ENCODE measurements at regions not wholly inside any gene's neighbourhood (a gene's known extent, or its start where the extent isn't known, plus 50 kb on each side); places are given as distances from the start of the nearest gene placed in this dataset.
A peak's percentile ranks its signal among the peaks of the same experiment; 100 is the strongest.

- no peak for DNase-seq
Observed at GRCh38 chr5:158289967-158290366, 431.0 kb upstream of the CLINT1 start.

GRCh38 chr5:158288272-158288657 lies 429.3 kb upstream of the CLINT1 start:
- DNase-seq: no peak

DNA sequence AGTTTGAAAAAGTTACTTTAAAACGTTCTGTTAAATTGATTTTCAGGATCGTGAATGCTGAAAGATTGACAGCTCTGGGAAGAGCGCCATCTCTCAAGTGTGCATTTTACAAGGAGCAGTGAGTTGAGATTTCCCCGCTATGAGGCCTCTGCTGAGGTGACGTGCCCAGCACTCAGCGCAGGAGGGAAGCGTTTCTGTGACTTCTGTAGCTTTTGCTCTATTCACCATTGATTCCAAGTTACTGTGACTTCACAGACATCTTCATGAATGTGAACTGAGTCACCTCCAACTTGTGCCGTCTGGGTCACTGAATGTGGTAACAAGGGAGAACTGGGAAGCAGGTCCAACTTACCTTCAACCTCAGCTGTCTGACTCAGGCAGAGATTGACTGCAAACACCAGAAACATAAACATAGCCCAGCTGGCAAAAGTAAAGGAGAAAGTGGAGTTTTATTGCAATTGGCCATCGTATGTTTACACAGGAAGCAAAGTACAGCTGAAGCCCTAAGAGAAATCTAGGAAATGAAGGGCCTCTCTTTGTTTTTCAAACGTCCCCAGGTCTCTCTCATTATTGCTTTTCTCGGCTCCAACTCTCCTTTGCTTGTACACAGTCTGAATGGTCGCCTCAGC lies 428.8 kb upstream of the CLINT1 start:
- peak; percentile 67 for DNase-seq

GRCh38 chr5:158286827-158287226 lies 427.9 kb upstream of the CLINT1 start:
- no peak for DNase-seq

DNA sequence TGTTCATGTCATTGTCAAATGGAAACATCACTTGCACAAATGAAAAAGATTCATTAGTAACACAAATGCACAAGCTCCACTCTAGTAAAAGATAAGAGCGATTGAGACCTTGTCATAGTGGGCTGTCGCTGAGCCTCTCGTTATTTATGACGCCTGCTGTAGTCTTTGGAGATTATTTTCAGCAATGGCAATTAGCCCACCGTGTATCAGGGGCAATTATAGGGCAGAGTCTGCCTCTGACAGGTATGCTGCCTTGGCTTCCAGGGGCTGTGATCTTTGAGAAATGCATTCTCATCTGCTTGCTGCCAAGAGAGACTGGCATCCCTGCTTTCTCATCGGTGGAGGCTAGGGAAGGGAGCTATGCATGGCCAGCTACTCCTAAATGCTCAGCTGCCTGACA lies 426.8 kb upstream of the CLINT1 start:
- DNase-seq: no peak

GRCh38 chr5:158284242-158284641 lies 425.3 kb upstream of the CLINT1 start:
- DNase-seq: no peak

- no peak for DNase-seq
Observed at GRCh38 chr5:158283397-158283796, 424.5 kb upstream of the CLINT1 start.

DNA sequence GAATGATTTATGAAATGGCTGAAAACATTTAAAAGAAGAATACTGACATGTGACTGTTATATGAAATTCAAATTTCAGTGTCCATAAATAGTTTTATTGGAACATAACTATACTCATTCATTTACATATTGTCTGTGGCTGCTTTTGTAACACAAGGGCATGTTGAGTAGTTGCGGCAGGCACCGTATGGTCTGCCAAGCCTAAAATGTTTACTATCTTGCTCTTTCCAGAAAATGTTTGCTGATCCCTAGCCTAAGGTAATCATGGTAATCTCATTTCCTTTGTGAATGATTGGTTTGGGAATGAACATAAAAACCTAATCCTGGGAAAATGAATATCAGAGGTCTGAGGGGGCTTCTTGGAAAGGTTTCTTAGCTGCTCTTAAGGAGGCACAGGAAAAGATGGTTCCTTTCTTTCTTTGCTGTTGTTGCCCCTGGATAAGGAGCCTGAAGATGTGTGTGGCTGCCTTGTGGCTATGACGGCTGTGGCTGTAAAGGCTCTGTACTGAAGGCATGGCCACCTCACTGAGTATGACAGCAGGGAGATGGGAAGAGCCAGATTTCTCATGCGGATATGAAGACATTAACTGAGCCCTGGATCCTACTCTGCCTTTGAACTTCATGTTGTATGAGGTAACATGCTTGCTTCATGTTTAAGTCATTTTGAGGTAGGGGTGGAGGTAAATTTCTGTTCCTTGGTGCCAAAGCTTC lies 419.4 kb upstream of the CLINT1 start:
- no peak for DNase-seq

DNA sequence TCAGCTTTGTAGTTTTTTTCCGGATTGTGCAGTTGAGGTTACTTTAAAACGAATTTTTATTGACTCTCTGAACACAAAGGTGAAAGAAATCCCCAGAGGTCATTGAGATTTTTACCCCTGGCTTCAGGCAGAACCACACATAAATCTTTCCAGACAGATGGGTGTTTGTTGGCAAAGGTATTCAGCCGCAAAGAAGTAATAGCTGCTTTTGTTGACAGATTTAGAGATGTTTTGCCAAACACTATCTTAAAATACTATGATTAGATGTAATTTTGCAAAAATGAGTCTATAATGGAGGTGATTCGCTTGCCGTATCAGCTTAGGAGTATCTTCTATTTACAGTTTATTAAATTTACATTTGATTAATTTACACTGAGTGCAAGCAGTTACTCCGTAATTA lies 418.3 kb upstream of the CLINT1 start:
- no peak for DNase-seq

GRCh38 chr5:158276692-158277091 lies 417.7 kb upstream of the CLINT1 start:
- DNase-seq: no peak

- peak; percentile 17 for DNase-seq
Observed at GRCh38 chr5:158275511-158275910, 416.6 kb upstream of the CLINT1 start.

DNA sequence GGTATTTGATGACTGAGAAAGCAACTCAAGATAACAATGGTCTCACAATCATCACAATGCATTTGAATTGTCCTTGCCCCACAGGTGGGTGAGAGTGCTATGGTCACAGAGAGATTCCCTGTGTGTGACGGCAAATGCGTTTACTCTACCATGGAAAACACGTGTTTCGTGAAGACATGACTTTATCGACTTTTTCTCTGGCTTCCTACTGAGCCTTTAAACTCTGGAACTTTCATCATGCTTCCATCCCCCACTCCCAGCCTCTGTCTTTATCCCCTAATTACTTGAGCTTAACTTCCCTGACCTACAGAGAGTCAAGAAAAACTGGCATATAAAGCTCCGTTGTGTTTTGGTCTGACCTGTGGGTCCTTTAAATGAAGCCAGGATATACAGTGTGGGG lies 414.1 kb upstream of the CLINT1 start:
- no peak for DNase-seq

GRCh38 chr5:158272409-158272808 lies 413.5 kb upstream of the CLINT1 start:
- DNase-seq: no peak

- peak; percentile 76 for DNase-seq
Observed at GRCh38 chr5:158270996-158271554, 412.1 kb upstream of the CLINT1 start.

DNA sequence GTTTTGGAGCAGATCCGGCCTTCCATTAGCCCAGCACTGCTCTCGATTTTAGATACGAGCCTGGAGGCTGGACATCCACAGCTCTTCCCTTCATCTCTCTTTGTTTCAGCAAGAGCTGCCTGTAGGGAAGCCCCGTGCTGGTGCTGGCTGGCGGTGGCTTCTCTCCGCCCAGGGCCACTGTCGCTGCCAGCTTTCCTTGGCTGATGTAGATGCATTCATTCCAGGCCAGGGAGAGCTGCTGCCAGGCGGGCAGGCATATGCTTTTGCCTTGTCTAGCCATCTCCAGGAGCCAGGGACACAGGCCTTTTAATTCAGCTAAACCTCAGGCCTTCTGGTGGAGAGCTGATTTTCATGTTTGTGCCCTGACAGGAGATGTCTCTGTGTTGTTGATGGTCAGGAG lies 409.3 kb upstream of the CLINT1 start:
- DNase-seq: no peak

DNA sequence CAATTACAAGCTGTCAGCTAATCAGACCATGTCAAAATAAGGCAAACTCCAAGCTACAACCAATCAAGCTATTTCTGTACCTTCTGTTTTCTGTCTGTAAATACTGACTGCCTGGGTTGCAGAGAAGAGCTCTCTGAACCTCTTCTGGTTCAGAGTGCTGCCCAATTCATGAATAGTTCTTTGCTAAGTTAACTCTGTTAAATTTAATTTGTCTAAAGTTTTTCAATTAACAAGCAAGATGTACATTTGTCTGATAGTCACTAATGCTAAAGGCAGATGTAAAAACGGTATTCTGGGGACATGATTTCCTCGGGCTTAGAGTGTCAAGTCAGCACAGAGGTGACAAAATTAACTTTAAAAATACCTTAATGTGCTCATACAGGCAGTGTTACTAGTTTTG lies 408.3 kb upstream of the CLINT1 start:
- no peak for DNase-seq

GRCh38 chr5:158265931-158266700 lies 407.2 kb upstream of the CLINT1 start:
- DNase-seq: peak; percentile 29

DNA sequence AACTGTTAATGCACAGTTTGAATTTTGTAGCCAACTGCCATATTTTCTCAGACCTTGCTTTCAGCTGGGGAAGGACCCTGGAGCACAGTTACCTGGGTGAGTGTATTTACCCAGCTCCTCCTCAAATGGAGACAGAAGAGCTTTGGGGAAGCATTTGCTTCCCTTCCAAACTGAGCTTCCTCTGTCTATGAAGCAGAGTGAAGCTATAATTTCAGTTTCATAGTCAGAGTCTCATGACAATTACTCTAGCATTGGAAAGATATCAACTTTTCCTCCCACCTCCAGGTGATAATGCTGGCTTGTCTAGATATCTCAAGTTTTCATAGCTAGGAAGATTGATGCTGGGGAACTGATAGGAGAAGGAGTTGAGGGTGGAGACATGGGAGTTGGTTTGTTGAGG lies 406.4 kb upstream of the CLINT1 start:
- DNase-seq: no peak

DNA sequence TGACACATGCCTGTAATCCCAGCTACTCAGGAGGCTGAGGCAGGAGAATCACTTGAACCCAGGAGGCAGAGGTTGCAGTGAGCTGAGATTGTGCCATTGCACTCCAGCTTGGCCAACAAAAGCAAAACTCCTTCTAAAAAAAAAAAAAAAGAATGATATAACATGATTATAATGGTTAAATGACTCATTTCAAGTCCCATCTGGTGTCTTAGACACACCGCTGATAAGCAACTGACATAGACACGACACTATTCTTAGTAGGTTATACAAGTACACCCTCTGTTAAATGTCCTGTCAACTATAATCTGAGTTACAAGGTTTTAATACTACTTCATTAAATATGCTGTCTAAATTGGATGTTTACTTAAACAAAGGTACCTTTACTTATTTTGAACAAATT lies 405.3 kb upstream of the CLINT1 start:
- DNase-seq: no peak

GRCh38 chr5:158261674-158262367 lies 402.9 kb upstream of the CLINT1 start:
- no peak for DNase-seq

GRCh38 chr5:158256096-158256495 lies 397.2 kb upstream of the CLINT1 start:
- DNase-seq: no peak

- no peak for DNase-seq
Observed at GRCh38 chr5:158255609-158256008, 396.7 kb upstream of the CLINT1 start.

- no peak for DNase-seq
Observed at GRCh38 chr5:158246661-158247060, 387.7 kb upstream of the CLINT1 start.
